ENCODE measurements at regions not wholly inside any gene's neighbourhood (a gene's known extent, or its start where the extent isn't known, plus 50 kb on each side); places are given as distances from the start of the nearest gene placed in this dataset.

DNA sequence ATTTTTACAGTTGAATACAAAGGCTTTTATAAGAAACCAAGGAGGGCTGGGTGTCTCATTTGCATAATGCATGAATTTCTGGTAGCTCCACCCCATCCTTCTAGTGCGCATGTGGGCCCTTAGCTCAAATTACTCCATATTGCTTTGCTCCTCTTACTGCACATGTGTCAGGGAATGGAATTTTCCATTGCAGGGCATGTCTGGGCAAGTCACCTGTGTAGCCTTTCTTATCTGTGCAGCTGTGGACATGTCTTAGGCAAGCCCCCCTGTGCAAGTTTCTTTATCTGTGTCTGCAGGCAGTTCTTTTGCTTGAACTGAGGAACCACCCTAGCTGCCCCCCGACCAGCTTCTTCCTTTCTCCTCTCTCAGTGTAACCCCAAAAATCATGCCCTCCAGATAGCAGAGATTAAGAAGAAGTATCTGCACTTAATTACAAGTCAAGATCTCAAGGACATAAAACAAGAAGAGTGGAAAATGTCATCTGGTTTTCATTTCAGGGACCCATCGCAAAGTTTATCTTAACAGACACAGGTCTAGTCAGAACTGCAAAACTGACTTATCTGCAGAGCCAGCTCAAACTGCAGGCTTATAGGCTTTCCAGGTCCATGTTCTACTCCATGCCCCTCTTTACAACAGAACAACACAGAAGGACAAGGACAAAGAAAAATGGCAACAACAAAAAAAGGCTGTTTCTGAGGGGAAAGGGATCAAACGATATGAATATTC is 137.9 kb upstream of the HS3ST4 start:
- TF ChIP-seq, protein P1, sequence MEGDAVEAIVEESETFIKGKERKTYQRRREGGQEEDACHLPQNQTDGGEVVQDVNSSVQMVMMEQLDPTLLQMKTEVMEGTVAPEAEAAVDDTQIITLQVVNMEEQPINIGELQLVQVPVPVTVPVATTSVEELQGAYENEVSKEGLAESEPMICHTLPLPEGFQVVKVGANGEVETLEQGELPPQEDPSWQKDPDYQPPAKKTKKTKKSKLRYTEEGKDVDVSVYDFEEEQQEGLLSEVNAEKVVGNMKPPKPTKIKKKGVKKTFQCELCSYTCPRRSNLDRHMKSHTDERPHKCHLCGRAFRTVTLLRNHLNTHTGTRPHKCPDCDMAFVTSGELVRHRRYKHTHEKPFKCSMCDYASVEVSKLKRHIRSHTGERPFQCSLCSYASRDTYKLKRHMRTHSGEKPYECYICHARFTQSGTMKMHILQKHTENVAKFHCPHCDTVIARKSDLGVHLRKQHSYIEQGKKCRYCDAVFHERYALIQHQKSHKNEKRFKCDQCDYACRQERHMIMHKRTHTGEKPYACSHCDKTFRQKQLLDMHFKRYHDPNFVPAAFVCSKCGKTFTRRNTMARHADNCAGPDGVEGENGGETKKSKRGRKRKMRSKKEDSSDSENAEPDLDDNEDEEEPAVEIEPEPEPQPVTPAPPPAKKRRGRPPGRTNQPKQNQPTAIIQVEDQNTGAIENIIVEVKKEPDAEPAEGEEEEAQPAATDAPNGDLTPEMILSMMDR (IDR thresholded peaks at IDR 0.05): no peak
- TF ChIP-seq POLR2A (IDR thresholded peaks at IDR 0.05): no peak

Measured in right lobe of liver (tissue), 4 donors.